ENCODE measurements at regions not wholly inside any gene's neighbourhood (a gene's known extent, or its start where the extent isn't known, plus 50 kb on each side); places are given as distances from the start of the nearest gene placed in this dataset.
"Not testable (repeated sequence)": the region's sequence is repeated elsewhere in the genome, so short reads cannot be mapped to it uniquely, and the experiment has no call there.

DNA sequence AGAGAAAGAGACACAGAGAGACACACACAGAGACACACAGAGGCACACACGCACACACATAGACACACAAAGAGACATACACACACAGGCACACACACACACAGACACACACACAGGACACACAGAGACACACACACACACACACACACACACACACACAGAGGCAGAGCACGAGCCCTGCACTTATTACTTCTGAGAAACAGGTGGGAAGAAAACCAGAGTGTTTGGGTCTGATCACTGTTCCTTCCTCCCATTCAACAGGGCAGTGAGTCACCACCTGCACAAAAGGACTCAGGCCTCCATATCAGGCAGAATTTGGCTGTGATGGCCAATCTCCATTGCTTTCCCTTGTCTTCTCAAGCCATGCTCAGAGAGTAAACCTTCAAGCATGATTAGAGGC lies 285.0 kb downstream of the ANAPC1 start:
- not testable (repeated sequence) for H3K36me3 Mint-ChIP-seq (ENCODE audit: low read depth); H3K9me3 Mint-ChIP-seq; H3K27me3 Mint-ChIP-seq; H3K4me1 Mint-ChIP-seq (ENCODE audit: low read depth); H3K27ac Mint-ChIP-seq; H3K4me3 Mint-ChIP-seq

DNA sequence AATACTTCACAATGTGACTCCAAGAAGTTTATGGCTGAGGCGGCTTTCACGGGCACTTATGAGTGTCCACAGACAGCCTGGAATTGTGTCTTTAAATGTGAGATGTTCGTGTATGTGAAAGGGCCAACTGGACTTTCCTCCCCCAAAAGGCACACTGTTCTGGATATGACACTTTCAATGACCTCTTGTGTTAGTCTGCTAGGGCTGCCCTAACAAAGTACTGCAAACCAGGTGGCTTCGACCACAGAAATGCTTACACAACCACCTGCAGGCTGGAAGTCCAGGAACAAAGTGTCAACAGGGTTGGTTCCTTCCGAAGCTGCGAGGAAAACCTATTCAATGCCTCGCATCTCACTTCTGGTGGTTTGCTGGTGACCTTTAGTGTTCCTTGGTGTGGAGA lies 281.7 kb downstream of the ANAPC1 start:
- not testable (repeated sequence) for H3K4me3 Mint-ChIP-seq; H3K36me3 Mint-ChIP-seq (ENCODE audit: low read depth); H3K27me3 Mint-ChIP-seq; H3K4me1 Mint-ChIP-seq (ENCODE audit: low read depth); H3K27ac Mint-ChIP-seq; H3K9me3 Mint-ChIP-seq

DNA sequence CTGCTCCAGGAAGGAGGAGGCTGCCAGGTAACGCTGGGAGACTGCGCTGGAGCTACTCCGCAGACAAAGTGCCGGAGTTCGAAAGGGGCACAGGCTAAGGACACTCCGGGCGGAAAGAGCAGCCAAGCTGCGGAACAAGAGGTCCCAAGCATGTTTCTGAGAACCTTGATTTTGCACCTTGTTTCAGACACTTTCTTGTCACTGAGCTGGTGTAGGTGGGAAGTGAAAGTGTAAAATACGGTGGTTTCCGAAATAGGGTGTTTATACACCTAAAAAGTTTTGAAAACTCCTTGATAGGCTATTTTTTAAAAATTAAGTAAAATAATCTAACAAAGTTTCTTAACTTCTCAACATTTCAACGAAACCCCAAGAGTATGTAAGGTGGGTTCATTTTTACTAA lies 278.2 kb downstream of the ANAPC1 start:
- H3K27me3 Mint-ChIP-seq; H3K9me3 Mint-ChIP-seq; H3K27ac Mint-ChIP-seq; H3K36me3 Mint-ChIP-seq (ENCODE audit: low read depth); H3K4me3 Mint-ChIP-seq; H3K4me1 Mint-ChIP-seq (ENCODE audit: low read depth): not testable (repeated sequence)

DNA sequence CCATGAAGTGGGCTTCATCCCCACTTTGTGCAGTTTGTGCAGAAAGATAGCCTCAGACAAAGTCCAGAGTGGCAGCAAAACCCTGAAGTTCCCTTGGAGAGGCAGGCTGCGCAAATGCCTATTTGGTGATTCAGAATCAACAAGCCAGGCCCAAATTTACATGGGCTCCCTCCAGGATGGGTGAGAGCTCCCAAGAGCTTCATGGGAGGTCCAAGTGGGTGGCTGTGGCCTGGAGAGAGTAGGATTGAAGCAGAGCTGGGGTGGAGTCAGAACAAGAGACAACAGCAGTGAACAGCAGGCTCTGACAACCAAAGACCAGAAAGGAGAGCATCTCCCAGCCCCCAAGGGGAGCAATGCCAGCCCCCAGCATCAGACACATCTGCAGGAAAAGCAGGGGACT lies 277.4 kb downstream of the ANAPC1 start:
- H3K4me1 Mint-ChIP-seq (ENCODE audit: low read depth); H3K27ac Mint-ChIP-seq; H3K4me3 Mint-ChIP-seq; H3K36me3 Mint-ChIP-seq (ENCODE audit: low read depth); H3K27me3 Mint-ChIP-seq; H3K9me3 Mint-ChIP-seq: not testable (repeated sequence)

DNA sequence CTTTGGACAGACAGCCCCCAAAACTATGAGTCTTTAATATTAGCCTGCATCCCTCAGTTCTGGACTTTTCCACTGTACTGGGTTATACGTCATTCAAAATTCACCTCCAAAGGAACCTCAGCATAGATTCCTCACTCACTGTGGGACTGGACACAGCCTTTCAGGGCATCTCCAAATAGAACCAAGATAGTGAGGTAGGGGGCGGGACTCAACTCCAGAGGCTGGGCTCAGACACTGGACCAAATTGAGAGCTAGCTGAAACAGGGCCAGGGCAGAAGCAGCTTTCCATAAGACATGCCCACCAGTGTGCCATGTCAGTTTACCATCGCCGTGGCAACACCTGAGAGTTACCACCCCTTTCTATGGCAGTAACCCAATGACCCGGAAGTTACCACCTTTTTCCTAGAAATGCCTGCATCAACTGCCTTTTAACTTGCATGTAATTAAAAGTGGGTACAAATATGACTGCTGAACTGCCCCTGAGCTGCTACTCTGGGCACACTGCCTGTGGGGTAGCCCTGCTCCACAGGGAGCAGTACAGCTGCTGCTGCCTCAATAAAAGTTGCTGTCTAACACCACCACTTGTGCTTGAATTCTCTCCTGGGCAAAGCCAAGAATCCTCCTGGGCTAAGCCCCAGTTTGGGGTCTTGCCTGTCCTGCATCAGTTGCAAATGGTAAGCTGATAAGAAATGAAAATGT lies 274.7 kb downstream of the ANAPC1 start:
- H3K36me3 Mint-ChIP-seq (ENCODE audit: low read depth); H3K27ac Mint-ChIP-seq; H3K4me1 Mint-ChIP-seq (ENCODE audit: low read depth); H3K9me3 Mint-ChIP-seq; H3K27me3 Mint-ChIP-seq; H3K4me3 Mint-ChIP-seq: not testable (repeated sequence)

DNA sequence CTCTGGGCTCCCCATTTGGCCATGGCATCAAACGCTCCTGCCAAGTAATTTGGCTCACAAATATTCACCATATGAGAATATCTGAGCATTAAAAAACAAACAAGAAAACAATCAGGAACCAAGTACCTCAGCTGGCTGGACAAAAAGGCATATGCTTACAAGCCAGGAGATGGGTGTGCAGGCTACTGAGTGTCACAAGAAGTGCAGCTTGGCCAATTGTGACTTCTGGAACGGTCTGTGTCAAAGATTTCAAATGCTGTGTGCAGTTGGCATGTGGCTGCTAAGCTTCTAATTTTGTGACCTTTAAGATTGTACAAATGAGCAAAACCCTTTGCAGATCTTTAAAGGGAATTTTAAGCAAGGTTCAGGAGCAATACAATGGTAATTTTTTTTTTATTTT lies 274.0 kb downstream of the ANAPC1 start:
- H3K4me3 Mint-ChIP-seq; H3K27me3 Mint-ChIP-seq; H3K27ac Mint-ChIP-seq; H3K4me1 Mint-ChIP-seq (ENCODE audit: low read depth); H3K9me3 Mint-ChIP-seq; H3K36me3 Mint-ChIP-seq (ENCODE audit: low read depth): not testable (repeated sequence)

DNA sequence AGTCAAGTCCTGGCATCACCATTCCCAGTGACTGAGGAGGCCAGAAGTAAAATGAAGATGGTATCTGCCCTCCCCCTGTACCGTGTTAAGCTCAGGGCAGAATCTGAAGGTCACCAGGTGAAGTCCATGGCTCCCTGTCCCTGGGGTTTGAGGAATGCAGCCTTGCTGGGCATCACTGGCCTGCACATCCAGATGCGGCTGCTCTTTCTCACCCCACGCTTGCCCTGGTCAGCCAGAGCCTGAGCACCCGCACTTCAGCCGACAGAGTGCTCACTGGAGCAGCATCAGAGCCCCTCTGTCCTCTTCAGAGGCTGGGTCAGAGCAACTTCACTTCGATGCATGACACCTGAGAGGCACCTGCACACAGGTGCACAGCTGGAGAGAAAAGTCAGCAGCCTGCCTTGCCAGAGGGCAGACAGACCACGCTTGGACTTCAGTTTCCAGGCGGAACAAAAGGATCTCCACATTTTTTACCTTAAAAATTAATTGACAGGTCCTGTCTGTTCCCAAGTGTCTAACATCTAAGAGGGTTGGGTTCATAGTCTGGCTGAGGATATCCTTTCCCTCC lies 267.3 kb downstream of the ANAPC1 start:
- H3K27ac Mint-ChIP-seq = no peak overlapping the region
- H3K27me3 Mint-ChIP-seq = peaks cover 5% of the 10 kb centered on the region
- H3K4me1 Mint-ChIP-seq (ENCODE audit: low read depth) = no peaks in the 10 kb centered on the region
- H3K9me3 Mint-ChIP-seq = no peaks in the 10 kb centered on the region
- no peaks in the 10 kb centered on the region for H3K36me3 Mint-ChIP-seq (ENCODE audit: low read depth)
- H3K4me3 Mint-ChIP-seq = no peak overlapping the region

DNA sequence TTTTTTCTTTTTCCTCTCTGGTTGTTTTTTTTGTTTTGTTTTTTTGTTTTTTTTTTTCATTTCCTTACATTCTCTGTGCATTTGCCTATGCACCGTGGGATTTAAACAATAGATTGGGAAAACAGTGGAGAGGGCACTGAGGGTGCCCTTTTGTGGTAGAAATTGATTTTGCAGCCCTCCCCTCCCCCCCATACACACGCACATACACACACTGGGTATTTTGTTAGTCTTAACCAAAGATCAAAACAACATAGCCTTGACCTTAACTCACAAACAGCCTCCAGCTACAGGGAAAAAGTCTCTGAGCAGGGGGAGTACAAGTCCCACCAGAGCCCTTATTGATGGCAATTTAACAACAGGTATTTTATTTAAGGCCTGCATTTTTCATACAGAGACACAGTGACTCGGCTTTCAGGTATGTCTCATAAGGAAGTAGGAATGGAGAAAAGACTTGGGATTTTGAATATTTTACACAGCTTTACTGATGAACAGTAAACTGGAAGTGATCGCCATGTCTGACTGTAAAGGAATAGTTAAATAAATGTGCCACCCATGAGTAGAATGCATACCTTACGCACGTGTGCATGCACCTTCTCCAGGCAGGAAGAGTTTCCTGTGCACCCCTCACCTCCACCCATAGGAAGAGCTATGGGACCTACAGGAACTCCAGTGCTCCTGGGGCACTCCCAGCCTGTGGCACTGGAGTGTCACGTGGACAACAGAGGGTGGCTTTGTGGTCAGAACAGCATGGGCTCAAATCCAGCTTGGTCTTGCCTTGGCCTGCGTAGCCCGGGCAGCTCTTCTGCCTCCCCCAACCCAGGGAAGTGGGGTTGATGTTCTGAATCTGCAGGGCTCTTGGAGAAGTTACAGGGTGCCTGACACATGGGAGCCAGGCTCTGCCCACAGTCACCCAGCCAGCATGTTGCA lies 266.4 kb downstream of the ANAPC1 start:
- Mint-ChIP-seq H3K27ac (no peak overlapping the region), H3K9me3 (no peaks in the 10 kb centered on the region), H3K4me1 (ENCODE audit: low read depth) (no peaks in the 10 kb centered on the region), H3K4me3 (no peak overlapping the region), H3K27me3 (peaks cover 3% of the 10 kb centered on the region), H3K36me3 (ENCODE audit: low read depth) (no peaks in the 10 kb centered on the region)

DNA sequence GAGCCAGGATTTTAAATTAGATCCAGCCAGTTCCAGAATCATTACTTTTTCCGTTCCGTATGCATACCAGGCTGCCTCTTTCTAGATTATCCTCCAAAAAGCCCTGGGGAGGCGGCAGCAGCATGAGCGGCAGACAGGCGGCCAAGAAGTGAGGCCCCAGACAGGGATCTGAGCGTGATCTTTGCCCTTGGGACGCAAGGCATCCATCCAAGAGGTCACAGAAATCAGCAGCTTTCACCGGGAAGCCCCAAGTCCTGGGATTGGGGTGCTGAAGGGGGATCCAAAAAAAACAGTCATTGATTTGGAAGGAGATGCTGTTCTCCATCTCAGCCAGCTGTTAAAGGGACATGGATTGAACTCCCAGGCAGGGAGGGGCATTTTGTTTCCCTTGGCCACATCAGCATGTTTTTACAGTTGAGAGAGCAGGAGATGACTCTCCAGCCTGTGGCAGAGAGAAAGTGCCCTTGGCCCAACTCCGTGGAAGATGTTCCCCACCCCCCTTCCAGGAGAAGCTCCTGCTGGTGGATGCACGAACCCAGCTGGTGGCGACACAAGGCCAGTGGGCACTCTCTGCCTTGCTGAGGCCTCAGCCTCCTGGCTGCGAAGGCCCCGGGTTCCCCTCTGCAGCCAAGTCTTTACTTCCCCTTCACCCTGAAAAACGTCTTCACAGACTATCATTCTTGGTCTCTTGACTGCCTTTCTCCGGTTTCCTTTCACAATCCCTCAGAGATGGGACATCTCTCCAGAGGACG lies 265.6 kb downstream of the ANAPC1 start:
- no peaks in the 10 kb centered on the region for H3K4me1 Mint-ChIP-seq (ENCODE audit: low read depth)

DNA sequence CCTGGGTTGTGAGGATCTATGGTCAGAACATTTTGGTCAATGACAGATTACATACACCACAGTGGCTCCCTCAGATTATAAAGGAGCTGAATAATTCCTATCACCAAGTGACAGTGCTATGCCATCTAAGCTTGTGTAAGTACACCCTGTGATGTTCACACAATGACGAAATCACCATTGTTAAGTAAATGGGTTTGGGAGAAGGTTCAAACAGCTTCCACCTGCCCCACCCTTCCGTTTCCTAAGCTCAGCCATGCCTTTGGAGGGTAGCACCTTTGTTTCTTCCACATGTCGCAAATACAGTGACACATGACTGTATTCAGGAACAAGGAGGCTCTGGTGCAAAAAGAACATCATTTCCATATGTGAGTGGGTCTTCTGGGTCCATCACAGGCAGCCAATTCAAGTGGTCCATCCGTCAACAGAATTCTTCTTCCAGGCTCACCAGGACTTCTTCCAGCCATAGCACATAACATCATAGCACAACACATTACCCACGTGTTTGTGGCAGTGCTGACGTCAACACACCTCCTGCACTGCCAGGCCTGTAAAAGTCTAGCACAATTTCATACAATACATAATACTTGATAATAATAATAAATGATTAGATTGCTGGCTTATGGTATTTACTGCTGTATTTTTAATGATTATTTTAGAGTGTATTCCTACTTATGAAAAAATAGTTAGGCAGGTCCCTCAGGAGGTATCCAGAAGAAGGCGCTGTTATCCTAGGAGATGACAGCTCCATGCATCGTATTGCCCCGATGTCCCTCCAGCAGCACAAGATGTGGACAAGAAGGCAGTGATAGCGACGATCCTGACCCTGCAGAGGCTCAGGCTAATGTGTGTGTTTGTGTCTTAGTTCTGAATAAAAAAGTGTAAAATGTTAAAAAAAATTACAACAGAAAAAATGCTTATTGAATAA lies 264.8 kb downstream of the ANAPC1 start:
- Mint-ChIP-seq H3K27me3 (peaks cover 3% of the 10 kb centered on the region), H3K4me3 (no peak overlapping the region), H3K4me1 (ENCODE audit: low read depth) (peaks cover 4% of the 10 kb centered on the region), H3K9me3 (no peaks in the 10 kb centered on the region), H3K27ac (no peak overlapping the region), H3K36me3 (ENCODE audit: low read depth) (no peaks in the 10 kb centered on the region)

More for the DNA sequence above, 265.6 kb downstream of the ANAPC1 start:
- no peak overlapping the region for H3K4me3 Mint-ChIP-seq
- H3K9me3 Mint-ChIP-seq = no peaks in the 10 kb centered on the region
- H3K27ac Mint-ChIP-seq = no peak overlapping the region
- peaks cover 3% of the 10 kb centered on the region for H3K27me3 Mint-ChIP-seq
- H3K36me3 Mint-ChIP-seq (ENCODE audit: low read depth) = no peaks in the 10 kb centered on the region

DNA sequence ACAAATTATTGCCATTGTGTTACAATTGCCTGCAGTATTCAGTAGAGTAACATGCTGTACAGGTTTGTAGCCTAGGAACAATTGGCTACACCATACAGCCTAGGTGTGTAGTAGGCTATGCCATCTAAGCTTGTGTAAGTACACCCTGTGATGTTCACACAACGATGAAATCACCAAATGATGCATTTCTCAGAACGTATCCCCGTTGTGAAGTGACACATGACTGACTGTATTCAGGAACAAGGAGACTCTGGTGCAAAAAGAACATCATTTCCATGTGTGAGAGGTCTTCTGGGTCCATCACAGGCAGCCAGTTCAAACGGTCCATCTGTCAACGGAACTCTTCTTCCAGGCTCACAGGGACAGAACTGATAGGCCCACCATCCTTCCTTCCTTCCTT lies 263.7 kb downstream of the ANAPC1 start:
- no peak overlapping the region for H3K27ac Mint-ChIP-seq
- no peak overlapping the region for H3K4me3 Mint-ChIP-seq
- H3K36me3 Mint-ChIP-seq (ENCODE audit: low read depth) = no peaks in the 10 kb centered on the region
- no peaks in the 10 kb centered on the region for H3K9me3 Mint-ChIP-seq
- peaks cover 3% of the 10 kb centered on the region for H3K27me3 Mint-ChIP-seq
- H3K4me1 Mint-ChIP-seq (ENCODE audit: low read depth) = peaks cover 14% of the 10 kb centered on the region

DNA sequence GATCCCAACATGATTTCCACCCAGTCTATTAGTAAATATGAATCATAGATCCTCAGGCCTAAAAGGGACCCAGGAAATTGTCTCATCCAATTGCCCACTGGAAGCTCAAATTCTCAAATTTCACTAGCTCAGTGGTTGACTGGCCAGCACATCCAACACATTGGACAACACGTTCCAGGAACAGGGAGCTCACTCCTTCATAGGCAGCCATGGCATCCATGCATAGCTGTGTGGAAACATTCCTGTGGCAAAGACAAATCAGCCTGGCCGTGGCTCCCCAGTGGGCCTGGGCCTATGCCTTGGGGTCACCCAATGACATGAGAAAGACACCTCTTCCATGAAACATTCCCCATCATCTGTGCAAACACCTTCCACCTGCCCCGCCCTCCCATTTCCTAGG lies 261.1 kb downstream of the ANAPC1 start:
- no peak overlapping the region for H3K27ac Mint-ChIP-seq
- peaks cover 35% of the 10 kb centered on the region for H3K4me1 Mint-ChIP-seq (ENCODE audit: low read depth)
- H3K36me3 Mint-ChIP-seq (ENCODE audit: low read depth) = peaks cover 8% of the 10 kb centered on the region
- H3K9me3 Mint-ChIP-seq = peaks cover 6% of the 10 kb centered on the region
- peaks cover 3% of the 10 kb centered on the region for H3K27me3 Mint-ChIP-seq
- H3K4me3 Mint-ChIP-seq = no peak overlapping the region

DNA sequence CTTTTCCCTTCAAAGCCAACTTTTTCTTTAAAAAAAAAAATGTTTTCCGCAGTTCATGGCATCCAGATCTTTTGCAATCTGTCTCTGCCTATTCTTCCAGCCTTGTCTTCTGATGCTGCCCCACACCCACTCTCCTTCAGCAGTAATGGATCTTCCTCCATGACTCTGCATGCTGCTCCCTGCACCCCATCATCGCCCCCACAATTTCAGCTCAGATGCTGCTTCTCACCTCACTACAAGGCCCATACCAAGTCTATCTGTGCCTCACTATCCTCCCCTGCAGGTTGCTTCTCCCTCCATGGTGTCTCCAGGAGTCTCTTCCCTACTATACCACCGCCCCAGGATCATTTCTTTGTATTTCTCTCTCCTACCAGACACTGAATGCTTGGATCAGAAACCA lies 260.6 kb downstream of the ANAPC1 start:
- H3K36me3 Mint-ChIP-seq (ENCODE audit: low read depth) = peaks cover 11% of the 10 kb centered on the region
- H3K27me3 Mint-ChIP-seq = peaks cover 3% of the 10 kb centered on the region
- H3K4me1 Mint-ChIP-seq (ENCODE audit: low read depth) = peaks cover 35% of the 10 kb centered on the region
- H3K4me3 Mint-ChIP-seq = no peak overlapping the region
- H3K27ac Mint-ChIP-seq = no peak overlapping the region
- peaks cover 11% of the 10 kb centered on the region for H3K9me3 Mint-ChIP-seq

DNA sequence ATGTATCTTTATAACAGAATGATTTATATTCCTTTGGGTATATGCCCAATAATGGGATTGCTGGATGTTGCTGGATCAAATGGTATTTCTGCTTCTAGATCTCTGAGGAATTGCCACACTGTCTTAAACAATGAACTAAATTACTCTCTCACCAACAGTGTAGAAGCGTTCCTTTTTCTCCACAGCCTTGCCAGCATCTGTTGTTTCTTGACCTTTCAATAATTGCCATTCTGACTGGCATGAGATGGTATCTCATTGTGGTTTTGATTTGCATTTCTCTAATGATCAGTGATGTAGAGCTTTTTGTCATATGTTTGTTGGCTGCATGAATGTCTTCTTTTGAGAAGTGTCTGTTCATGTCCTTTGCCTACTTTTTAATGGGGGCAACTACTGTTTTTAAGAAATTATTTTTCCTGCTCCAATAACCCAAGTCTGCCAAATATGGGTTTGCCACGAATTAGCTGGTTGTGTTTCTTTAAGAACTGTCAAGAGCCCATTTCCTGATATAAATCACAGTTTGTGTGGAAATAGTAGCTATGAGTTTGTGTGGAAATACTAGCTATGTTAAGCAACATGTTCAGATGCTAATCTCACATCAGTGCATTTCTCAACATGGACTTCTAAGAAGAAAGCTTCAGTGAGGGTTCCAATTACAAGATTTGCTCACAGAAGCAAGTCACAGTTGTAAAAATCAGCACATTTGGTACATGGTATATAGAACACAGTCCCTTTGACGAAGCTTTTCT lies 259.4 kb downstream of the ANAPC1 start:
- peaks cover 5% of the 10 kb centered on the region for H3K27me3 Mint-ChIP-seq
- peaks cover 18% of the 10 kb centered on the region for H3K36me3 Mint-ChIP-seq (ENCODE audit: low read depth)
- H3K9me3 Mint-ChIP-seq = peaks cover 20% of the 10 kb centered on the region
- H3K4me1 Mint-ChIP-seq (ENCODE audit: low read depth) = peaks cover 35% of the 10 kb centered on the region
- H3K27ac Mint-ChIP-seq = no peak overlapping the region
- H3K4me3 Mint-ChIP-seq = no peak overlapping the region
